Choroid plexus epithelial cell (primary cell): ENCODE measurements at regions not wholly inside any gene's neighbourhood (a gene's known extent, or its start where the extent isn't known, plus 50 kb on each side); places are given as distances from the start of the nearest gene placed in this dataset.

Experiments used
- DNase-seq: peaks from one replicate; pipeline ENCODE4 v3.0.0-alpha.2; 2010; ENCODE audit warnings: low read depth
- H3K4me3 ChIP-seq: 2 replicates; pipeline ENCODE4 v1.5.1; 2011; ENCODE audit warnings: low read depth, mild to moderate bottlenecking, control low read depth, low read length, moderate library complexity
- CTCF ChIP-seq: conservative IDR thresholded peaks from 2 replicates; pipeline ENCODE4 v1.5.1; 2011; ENCODE audit warnings: low read depth, mild to moderate bottlenecking, control low read depth, inconsistent platforms, low read length, moderate library complexity

- peak; percentile 69 for DNase-seq
- peak; percentile 96 for TF ChIP-seq CTCF
- no peak overlapping the region for H3K4me3 ChIP-seq
Measured at GRCh38 chr1:204746838-204747442, 61.4 kb upstream of the LRRN2 start.

- no peak for TF ChIP-seq CTCF
- no peak overlapping the region for H3K4me3 ChIP-seq
- DNase-seq, result no peak
Measured at GRCh38 chr1:204751480-204751879, 65.9 kb upstream of the LRRN2 start.

- no peak for TF ChIP-seq CTCF
- no peak overlapping the region for H3K4me3 ChIP-seq
- no peak for DNase-seq
Measured at GRCh38 chr1:204751883-204752687, 66.5 kb upstream of the LRRN2 start.

GRCh38 chr1:204752688-204753040 lies 67.1 kb upstream of the LRRN2 start:
- TF ChIP-seq CTCF, result no peak
- no peak for DNase-seq
- no peak overlapping the region for H3K4me3 ChIP-seq

GRCh38 chr1:204754821-204755220 lies 69.3 kb upstream of the LRRN2 start:
- H3K4me3 ChIP-seq, result no peak overlapping the region
- no peak for DNase-seq
- no peak for TF ChIP-seq CTCF

GRCh38 chr1:204756349-204756748 lies 70.8 kb upstream of the LRRN2 start:
- no peak overlapping the region for H3K4me3 ChIP-seq
- TF ChIP-seq CTCF, result no peak
- DNase-seq, result no peak

- TF ChIP-seq CTCF, result no peak
- no peak overlapping the region for H3K4me3 ChIP-seq
- no peak for DNase-seq
Measured at GRCh38 chr1:204756811-204757210, 71.3 kb upstream of the LRRN2 start.
